NCI-H2196 (cell line): ENCODE measurements at regions not wholly inside any gene's neighbourhood (a gene's known extent, or its start where the extent isn't known, plus 50 kb on each side); places are given as distances from the start of the nearest gene placed in this dataset.

ENCODE experiments used
- DNase-seq: peaks from one replicate; lab custom pipeline; 2025; ENCODE audit not compliant: unreplicated experiment; lab: John Stamatoyannopoulos, UW

- no peak for DNase-seq
These were observed 509.8 kb downstream of the ARAP2 start for GRCh38 chr4:35734381-35735098.

GRCh38 chr4:35739308-35739707 lies 505.0 kb downstream of the ARAP2 start:
- DNase-seq: no peak

DNA sequence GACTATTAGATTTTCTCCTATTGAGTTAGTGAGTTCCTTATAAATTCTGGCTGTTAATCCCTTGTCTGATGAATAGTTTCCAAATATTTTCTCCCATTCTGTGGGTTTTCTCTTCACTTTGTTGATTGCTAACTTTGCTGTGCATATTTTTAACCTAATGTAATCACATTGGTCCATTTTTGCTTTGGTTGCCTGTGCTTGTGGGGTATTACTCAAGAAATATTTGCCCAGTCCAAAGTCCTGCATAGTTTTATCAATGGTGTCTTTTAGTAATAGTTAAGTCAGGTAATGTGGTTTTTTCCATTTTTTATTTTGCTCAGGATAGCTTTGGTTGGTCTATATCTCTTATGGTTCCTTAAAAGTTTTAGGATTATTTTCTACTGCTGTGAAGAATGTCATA lies 490.3 kb downstream of the ARAP2 start:
- no peak for DNase-seq

DNA sequence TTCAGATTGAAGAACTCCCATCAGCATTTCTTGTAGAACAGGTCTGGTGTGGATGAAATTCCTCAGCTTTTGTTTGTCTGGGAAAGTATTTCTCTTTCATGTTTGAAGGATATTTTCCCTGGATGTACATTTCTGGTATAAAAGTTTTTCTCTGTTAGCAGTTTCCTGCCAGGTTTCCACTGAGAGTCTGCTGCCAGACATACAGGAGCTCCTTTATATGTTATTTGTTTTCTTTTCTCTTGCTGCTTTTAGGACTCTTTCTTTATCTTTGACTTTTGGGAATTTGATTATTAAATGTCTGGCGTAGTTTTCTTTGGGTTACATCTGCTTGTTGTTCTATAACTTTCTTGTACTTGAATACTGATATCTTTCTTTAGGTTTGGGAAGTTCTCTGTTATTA lies 486.5 kb downstream of the ARAP2 start:
- DNase-seq: no peak

GRCh38 chr4:35760807-35761206 lies 483.5 kb downstream of the ARAP2 start:
- no peak for DNase-seq

GRCh38 chr4:35771571-35771970 lies 472.7 kb downstream of the ARAP2 start:
- no peak for DNase-seq

GRCh38 chr4:35772291-35772690 lies 472.0 kb downstream of the ARAP2 start:
- no peak for DNase-seq

GRCh38 chr4:35789899-35790574 lies 454.3 kb downstream of the ARAP2 start:
- DNase-seq: no peak

DNA sequence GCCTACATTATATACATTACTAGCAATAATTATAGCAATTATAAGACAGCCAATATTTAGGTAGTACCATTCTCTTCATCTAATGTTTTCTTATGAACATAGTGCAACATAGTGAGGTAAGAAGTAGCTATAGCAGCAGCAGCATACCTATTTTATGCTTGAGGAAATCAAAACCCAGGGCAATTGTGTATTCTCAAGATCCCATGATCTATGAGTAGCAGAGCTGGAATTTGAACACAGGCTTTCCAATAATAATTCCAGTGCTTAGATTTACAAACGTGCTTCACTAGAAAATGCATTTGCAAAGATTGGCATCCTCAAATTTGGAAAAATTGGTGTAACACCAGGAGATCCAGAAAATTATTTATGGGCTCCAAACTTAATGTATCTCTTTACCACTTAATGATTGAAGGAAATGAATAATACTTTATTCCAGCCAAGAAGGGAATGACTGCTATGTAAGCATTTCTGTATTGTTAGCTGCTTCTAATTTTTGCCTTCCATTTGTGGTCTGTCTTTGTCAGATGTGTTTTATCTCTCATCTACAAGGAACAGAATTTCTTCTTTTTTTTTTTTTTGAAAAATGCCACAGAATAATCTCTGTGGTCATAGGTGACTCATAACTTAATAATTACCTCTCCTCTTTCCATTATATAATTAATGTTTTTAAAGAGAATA lies 451.1 kb downstream of the ARAP2 start:
- DNase-seq: no peak

DNA sequence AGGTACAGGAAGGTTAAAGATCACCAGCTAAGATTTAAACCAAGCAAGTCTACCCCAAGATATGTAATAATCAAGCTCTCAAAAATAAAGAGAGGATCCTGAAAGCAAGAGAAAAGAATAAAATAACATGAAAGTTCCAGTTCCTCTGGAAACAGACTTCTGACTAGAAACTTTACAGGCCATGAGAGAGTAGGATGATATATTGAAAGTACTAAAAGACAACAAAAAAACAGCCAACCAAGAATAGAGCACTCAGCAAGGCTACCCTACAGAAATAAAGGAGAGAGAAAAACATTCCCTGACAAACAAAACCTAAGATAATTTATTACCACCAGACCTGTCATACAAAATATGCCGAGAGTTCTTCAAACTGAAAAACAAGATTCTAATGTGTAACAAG lies 450.5 kb downstream of the ARAP2 start:
- no peak for DNase-seq

GRCh38 chr4:35800669-35801068 lies 443.6 kb downstream of the ARAP2 start:
- no peak for DNase-seq

DNA sequence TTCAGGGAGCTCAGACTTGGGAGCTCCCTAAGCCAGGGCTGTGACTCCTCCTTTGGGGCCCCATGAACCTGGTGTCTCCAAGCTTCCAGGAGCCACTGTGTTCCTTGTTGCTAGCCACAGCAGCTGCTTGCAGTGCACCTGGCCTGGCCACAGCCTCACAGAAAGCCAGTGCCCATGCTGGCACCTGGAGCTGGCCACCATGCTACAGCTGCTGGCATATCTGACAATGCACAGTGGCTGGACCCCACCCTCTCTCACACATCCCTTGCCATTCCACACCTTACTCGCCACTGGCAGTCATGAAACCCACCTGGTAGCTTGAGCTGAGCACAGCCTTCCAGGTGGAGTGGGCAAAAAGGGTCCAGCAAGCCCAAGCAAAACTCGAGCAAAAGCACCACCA lies 441.7 kb downstream of the ARAP2 start:
- DNase-seq: no peak

DNA sequence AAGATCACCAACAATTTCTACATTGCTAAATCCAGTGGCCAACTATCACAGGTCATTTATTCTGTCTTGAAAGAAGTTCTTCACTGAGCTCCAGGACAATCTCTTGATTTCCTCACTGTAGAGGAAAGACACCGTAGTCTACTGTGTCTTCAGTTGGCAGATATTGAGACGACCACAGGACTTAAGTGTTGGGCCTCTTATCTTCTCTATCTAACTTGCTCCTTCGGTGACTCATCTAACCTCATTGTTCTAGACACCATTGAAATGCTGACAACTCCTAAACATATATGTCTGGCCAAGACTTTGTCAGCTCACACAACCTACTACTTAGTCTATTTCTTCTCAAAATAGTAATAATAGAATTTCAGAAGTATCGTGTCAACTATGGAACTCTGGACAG lies 425.8 kb downstream of the ARAP2 start:
- DNase-seq: no peak

DNA sequence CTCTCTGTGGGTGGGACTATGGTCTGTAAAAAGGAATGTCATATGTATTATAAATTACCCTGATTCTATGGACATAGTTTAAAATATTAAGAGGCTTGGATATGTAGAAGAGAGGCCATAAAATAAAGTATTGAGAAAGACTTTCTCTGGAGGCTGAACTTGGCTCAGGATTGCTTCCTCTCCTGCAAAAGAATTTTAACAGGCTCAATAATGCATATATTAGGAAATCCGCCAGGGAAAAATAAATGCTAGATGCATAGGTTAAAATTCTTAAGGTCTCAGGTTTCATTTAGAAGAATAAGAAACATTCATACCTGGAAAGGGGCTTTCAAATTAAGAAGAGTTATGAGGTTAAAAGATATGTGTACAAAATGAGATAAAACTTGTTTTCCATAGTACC lies 424.3 kb downstream of the ARAP2 start:
- DNase-seq: no peak

- DNase-seq: no peak
These were observed 420.1 kb downstream of the ARAP2 start for GRCh38 chr4:35824231-35824630.

GRCh38 chr4:35835893-35836292 lies 408.4 kb downstream of the ARAP2 start:
- no peak for DNase-seq

GRCh38 chr4:35836596-35836995 lies 407.7 kb downstream of the ARAP2 start:
- no peak for DNase-seq

GRCh38 chr4:35867057-35867456 lies 377.3 kb downstream of the ARAP2 start:
- no peak for DNase-seq

DNA sequence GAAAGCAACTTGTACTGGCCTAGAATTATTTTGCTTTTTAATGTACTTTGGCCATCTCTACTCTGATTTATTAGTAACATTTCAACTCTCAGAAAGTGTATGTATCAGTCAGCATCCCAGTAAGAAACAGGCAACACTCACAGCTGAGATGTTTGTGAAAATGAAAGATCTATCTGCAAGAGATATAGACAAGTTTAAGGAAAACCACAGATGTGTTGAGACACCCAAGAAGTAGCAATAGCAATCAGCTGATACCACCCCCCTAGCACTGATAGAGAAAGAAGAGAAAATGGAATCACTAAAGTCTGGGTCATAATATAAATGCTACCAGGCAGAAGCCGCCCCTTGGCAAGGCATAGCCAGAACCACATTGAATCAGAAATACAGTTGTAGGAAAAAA lies 372.0 kb downstream of the ARAP2 start:
- no peak for DNase-seq

DNA sequence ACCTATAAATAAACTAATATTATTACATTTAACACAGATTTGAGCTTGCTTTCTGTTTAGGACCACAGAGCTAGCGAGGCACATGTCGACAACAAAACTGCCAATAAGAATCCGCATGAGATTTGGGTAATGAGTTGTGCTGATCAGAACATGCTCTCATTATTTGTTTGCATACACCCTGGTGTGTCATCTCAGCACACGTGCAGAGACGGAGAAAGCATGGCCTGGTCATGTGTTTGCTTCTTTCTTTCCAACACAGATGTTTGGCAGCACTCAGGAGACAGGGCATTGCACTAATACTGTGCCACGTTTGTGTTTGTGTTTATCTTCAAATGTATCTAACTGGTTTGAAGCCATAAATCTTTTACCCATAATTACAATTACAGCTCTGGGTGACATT lies 364.8 kb downstream of the ARAP2 start:
- no peak for DNase-seq

GRCh38 chr4:35883108-35883507 lies 361.2 kb downstream of the ARAP2 start:
- no peak for DNase-seq

GRCh38 chr4:35884714-35885480 lies 359.4 kb downstream of the ARAP2 start:
- DNase-seq: no peak
